ENCODE measurements at regions not wholly inside any gene's neighbourhood (a gene's known extent, or its start where the extent isn't known, plus 50 kb on each side); places are given as distances from the start of the nearest gene placed in this dataset.

GRCh38 chr1:96365076-96365475 lies 356.5 kb upstream of the PTBP2 start:
- ChIA-PET POLR2A (no interaction called here), CTCF (no interaction called here)
- no peaks in the 10 kb centered on the region for H3K4me1 ChIP-seq (ENCODE audit: insufficient read depth, low read length)
- no peaks in the 10 kb centered on the region for H3K4me1 Mint-ChIP-seq
- peaks cover 0 to 2% (median 0%) of the 10 kb centered on the region in 5 donors for H3K9me3 Mint-ChIP-seq
- H3K27me3 Mint-ChIP-seq: peaks cover 0 to 1% of the 10 kb centered on the region in 2 donors
- no peaks in the 10 kb centered on the region for H3K36me3 Mint-ChIP-seq
- H3K4me3 Mint-ChIP-seq: no peak overlapping the region
- no peak for DNase-seq
- H3K4me3 ChIP-seq (ENCODE audit: low read length): no peak overlapping the region
- H3K27me3 ChIP-seq (ENCODE audit: insufficient read depth, low read length, poor library complexity, severe bottlenecking): no peaks in the 10 kb centered on the region
- no peaks in the 10 kb centered on the region for H3K36me3 ChIP-seq (ENCODE audit: insufficient read depth, low read length)
- H3K9me3 ChIP-seq (ENCODE audit: low read length): no peaks in the 10 kb centered on the region
- no peak overlapping the region for H3K27ac Mint-ChIP-seq
- H3K27ac ChIP-seq (ENCODE audit: low read depth, low read length): no peak overlapping the region

- no peaks in the 10 kb centered on the region for H3K9me3 ChIP-seq (ENCODE audit: low read length)
- no peaks in the 10 kb centered on the region for H3K4me1 ChIP-seq (ENCODE audit: insufficient read depth, low read length)
- POLR2A ChIA-PET: no interaction called here
- H3K27ac Mint-ChIP-seq: no peak overlapping the region
- H3K27me3 ChIP-seq (ENCODE audit: insufficient read depth, low read length, poor library complexity, severe bottlenecking): no peaks in the 10 kb centered on the region
- no peaks in the 10 kb centered on the region for H3K36me3 ChIP-seq (ENCODE audit: insufficient read depth, low read length)
- H3K9me3 Mint-ChIP-seq: peaks cover 0 to 5% (median 0%) of the 10 kb centered on the region in 5 donors
- no peak for DNase-seq
- peaks cover 0 to 1% of the 10 kb centered on the region in 2 donors for H3K27me3 Mint-ChIP-seq
- no peak overlapping the region for H3K4me3 ChIP-seq (ENCODE audit: low read length)
- H3K4me3 Mint-ChIP-seq: no peak overlapping the region
- CTCF ChIA-PET: no interaction called here
- H3K36me3 Mint-ChIP-seq: no peaks in the 10 kb centered on the region
- no peak overlapping the region for H3K27ac ChIP-seq (ENCODE audit: low read depth, low read length)
- H3K4me1 Mint-ChIP-seq: no peaks in the 10 kb centered on the region
Observed at GRCh38 chr1:96365596-96366390, 355.8 kb upstream of the PTBP2 start.

- ChIA-PET CTCF (no interaction called here), POLR2A (no interaction called here)
- Mint-ChIP-seq H3K27me3 (no peaks in the 10 kb centered on the region), H3K4me1 (no peaks in the 10 kb centered on the region), H3K9me3 (peaks cover 0 to 5% (median 0%) of the 10 kb centered on the region in 5 donors), H3K4me3 (no peak overlapping the region), H3K27ac (no peak overlapping the region), H3K36me3 (no peaks in the 10 kb centered on the region)
- Histone ChIP-seq H3K4me3 (ENCODE audit: low read length) (no peak overlapping the region), H3K4me1 (ENCODE audit: insufficient read depth, low read length) (no peaks in the 10 kb centered on the region), H3K27me3 (ENCODE audit: insufficient read depth, low read length, poor library complexity, severe bottlenecking) (no peaks in the 10 kb centered on the region), H3K27ac (ENCODE audit: low read depth, low read length) (no peak overlapping the region), H3K9me3 (ENCODE audit: low read length) (no peaks in the 10 kb centered on the region), H3K36me3 (ENCODE audit: insufficient read depth, low read length) (no peaks in the 10 kb centered on the region)
- no peak for DNase-seq
Observed at GRCh38 chr1:96366516-96366915, 355.1 kb upstream of the PTBP2 start.

- POLR2A ChIA-PET: no interaction called here
- H3K27ac Mint-ChIP-seq: no peak overlapping the region
- no peaks in the 10 kb centered on the region for H3K36me3 ChIP-seq (ENCODE audit: insufficient read depth, low read length)
- no peaks in the 10 kb centered on the region for H3K4me1 Mint-ChIP-seq
- no peaks in the 10 kb centered on the region for H3K4me1 ChIP-seq (ENCODE audit: insufficient read depth, low read length)
- H3K27ac ChIP-seq (ENCODE audit: low read depth, low read length): no peak overlapping the region
- H3K4me3 Mint-ChIP-seq: no peak overlapping the region
- H3K4me3 ChIP-seq (ENCODE audit: low read length): no peak overlapping the region
- CTCF ChIA-PET: interaction anchor here (1.1 kb wide), 1 partner anchor 9 kb away, joined by 3 read pairs; no protein-coding TSS in a partner anchor
- no peaks in the 10 kb centered on the region for H3K9me3 ChIP-seq (ENCODE audit: low read length)
- H3K27me3 Mint-ChIP-seq: no peaks in the 10 kb centered on the region
- H3K36me3 Mint-ChIP-seq: no peaks in the 10 kb centered on the region
- no peak for DNase-seq
- H3K27me3 ChIP-seq (ENCODE audit: insufficient read depth, low read length, poor library complexity, severe bottlenecking): no peaks in the 10 kb centered on the region
- peaks cover 0 to 5% (median 0%) of the 10 kb centered on the region in 5 donors for H3K9me3 Mint-ChIP-seq
Observed at GRCh38 chr1:96367791-96368190, 353.8 kb upstream of the PTBP2 start.

- DNase-seq: no peak
- CTCF ChIA-PET: no interaction called here
- Histone ChIP-seq H3K4me1 (ENCODE audit: insufficient read depth, low read length) (no peaks in the 10 kb centered on the region), H3K36me3 (ENCODE audit: insufficient read depth, low read length) (no peaks in the 10 kb centered on the region), H3K9me3 (ENCODE audit: low read length) (no peaks in the 10 kb centered on the region), H3K27ac (ENCODE audit: low read depth, low read length) (no peak overlapping the region), H3K4me3 (ENCODE audit: low read length) (no peak overlapping the region), H3K27me3 (ENCODE audit: insufficient read depth, low read length, poor library complexity, severe bottlenecking) (no peaks in the 10 kb centered on the region)
- H3K36me3 Mint-ChIP-seq: no peaks in the 10 kb centered on the region
- no peak overlapping the region for H3K27ac Mint-ChIP-seq
- POLR2A ChIA-PET: no interaction called here
- no peaks in the 10 kb centered on the region for H3K27me3 Mint-ChIP-seq
- H3K4me1 Mint-ChIP-seq: no peaks in the 10 kb centered on the region
- no peak overlapping the region for H3K4me3 Mint-ChIP-seq
- peaks cover 0 to 5% (median 0%) of the 10 kb centered on the region in 5 donors for H3K9me3 Mint-ChIP-seq
Observed at GRCh38 chr1:96370757-96371156, 350.8 kb upstream of the PTBP2 start.

- peaks cover 0 to 2% of the 10 kb centered on the region in 2 donors for H3K27me3 Mint-ChIP-seq
- no peaks in the 10 kb centered on the region for H3K9me3 ChIP-seq (ENCODE audit: low read length)
- H3K27ac Mint-ChIP-seq: no peak overlapping the region
- H3K4me1 ChIP-seq (ENCODE audit: insufficient read depth, low read length): no peaks in the 10 kb centered on the region
- no peaks in the 10 kb centered on the region for H3K36me3 Mint-ChIP-seq
- peaks cover 0 to 5% (median 3%) of the 10 kb centered on the region in 5 donors for H3K9me3 Mint-ChIP-seq
- H3K4me1 Mint-ChIP-seq: no peaks in the 10 kb centered on the region
- H3K27me3 ChIP-seq (ENCODE audit: insufficient read depth, low read length, poor library complexity, severe bottlenecking): no peaks in the 10 kb centered on the region
- CTCF ChIA-PET: no interaction called here
- POLR2A ChIA-PET: no interaction called here
- no peaks in the 10 kb centered on the region for H3K36me3 ChIP-seq (ENCODE audit: insufficient read depth, low read length)
- H3K4me3 Mint-ChIP-seq: no peak overlapping the region
- no peak for DNase-seq
- H3K27ac ChIP-seq (ENCODE audit: low read depth, low read length): no peak overlapping the region
- H3K4me3 ChIP-seq (ENCODE audit: low read length): no peak overlapping the region
Observed at GRCh38 chr1:96372881-96373280, 348.7 kb upstream of the PTBP2 start.

- CTCF ChIA-PET: no interaction called here
- no peaks in the 10 kb centered on the region for H3K27me3 ChIP-seq (ENCODE audit: insufficient read depth, low read length, poor library complexity, severe bottlenecking)
- H3K9me3 ChIP-seq (ENCODE audit: low read length): no peaks in the 10 kb centered on the region
- no peak overlapping the region for H3K27ac Mint-ChIP-seq
- POLR2A ChIA-PET: no interaction called here
- H3K27me3 Mint-ChIP-seq: peaks cover 0 to 2% of the 10 kb centered on the region in 2 donors
- H3K4me1 ChIP-seq (ENCODE audit: insufficient read depth, low read length): no peaks in the 10 kb centered on the region
- peaks cover 0 to 5% (median 3%) of the 10 kb centered on the region in 5 donors for H3K9me3 Mint-ChIP-seq
- no peaks in the 10 kb centered on the region for H3K36me3 ChIP-seq (ENCODE audit: insufficient read depth, low read length)
- H3K27ac ChIP-seq (ENCODE audit: low read depth, low read length): no peak overlapping the region
- no peak overlapping the region for H3K4me3 Mint-ChIP-seq
- H3K36me3 Mint-ChIP-seq: peaks cover 0 to 1% (median 0%) of the 10 kb centered on the region in 3 donors
- no peak overlapping the region for H3K4me3 ChIP-seq (ENCODE audit: low read length)
- no peak for DNase-seq
- no peaks in the 10 kb centered on the region for H3K4me1 Mint-ChIP-seq
Observed at GRCh38 chr1:96374076-96374762, 347.4 kb upstream of the PTBP2 start.

- Mint-ChIP-seq H3K27me3 (peaks cover 0 to 2% of the 10 kb centered on the region in 2 donors), H3K4me1 (no peaks in the 10 kb centered on the region), H3K27ac (no peak overlapping the region), H3K36me3 (peaks cover 0 to 1% (median 0%) of the 10 kb centered on the region in 3 donors), H3K4me3 (no peak overlapping the region), H3K9me3 (peaks cover 2 to 4% (median 3%) of the 10 kb centered on the region in 5 donors)
- CTCF ChIA-PET: no interaction called here
- Histone ChIP-seq H3K27ac (ENCODE audit: low read depth, low read length) (no peak overlapping the region), H3K4me1 (ENCODE audit: insufficient read depth, low read length) (no peaks in the 10 kb centered on the region), H3K9me3 (ENCODE audit: low read length) (no peaks in the 10 kb centered on the region), H3K27me3 (ENCODE audit: insufficient read depth, low read length, poor library complexity, severe bottlenecking) (no peaks in the 10 kb centered on the region), H3K4me3 (ENCODE audit: low read length) (no peak overlapping the region), H3K36me3 (ENCODE audit: insufficient read depth, low read length) (no peaks in the 10 kb centered on the region)
- POLR2A ChIA-PET: no interaction called here
- no peak for DNase-seq
Observed at GRCh38 chr1:96376846-96377245, 344.7 kb upstream of the PTBP2 start.

All from CD8-positive, alpha-beta memory T cell (primary cell).